ENCODE measurements at regions not wholly inside any gene's neighbourhood (a gene's known extent, or its start where the extent isn't known, plus 50 kb on each side); places are given as distances from the start of the nearest gene placed in this dataset.
"Not testable (repeated sequence)": the region's sequence is repeated elsewhere in the genome, so short reads cannot be mapped to it uniquely, and the experiment has no call there.

- no peak overlapping the region for H2AFZ ChIP-seq (ENCODE audit: low read length)
- no peak overlapping the region for H3K4me2 ChIP-seq (ENCODE audit: low read depth, low read length, poor library complexity, severe bottlenecking)
- H3K27me3 ChIP-seq (ENCODE audit: low read length): no peaks in the 10 kb centered on the region
- H3K4me3 ChIP-seq (ENCODE audit: low read length): no peak overlapping the region
- no peak overlapping the region for H3K27ac ChIP-seq (ENCODE audit: low read length)
- no peaks in the 10 kb centered on the region for H3K9me2 ChIP-seq (replicated peaks; ENCODE audit: insufficient read depth, low read length)
- no peaks in the 10 kb centered on the region for H3K9me3 ChIP-seq (ENCODE audit: low read length)
- no peaks in the 10 kb centered on the region for H4K20me1 ChIP-seq (ENCODE audit: insufficient read depth, low read depth, low read length)
- no peaks in the 10 kb centered on the region for H3K36me3 ChIP-seq (ENCODE audit: insufficient read depth, low read length)
- H3K4me1 ChIP-seq (ENCODE audit: low read length): no peaks in the 10 kb centered on the region
- H3K79me2 ChIP-seq (ENCODE audit: low read length): no peaks in the 10 kb centered on the region
- DNase-seq: no peak
- H3K9ac ChIP-seq (ENCODE audit: low read length): no peak overlapping the region
These were observed 1902.6 kb upstream of the AGA start for GRCh38 chr4:179344861-179345260.

DNA sequence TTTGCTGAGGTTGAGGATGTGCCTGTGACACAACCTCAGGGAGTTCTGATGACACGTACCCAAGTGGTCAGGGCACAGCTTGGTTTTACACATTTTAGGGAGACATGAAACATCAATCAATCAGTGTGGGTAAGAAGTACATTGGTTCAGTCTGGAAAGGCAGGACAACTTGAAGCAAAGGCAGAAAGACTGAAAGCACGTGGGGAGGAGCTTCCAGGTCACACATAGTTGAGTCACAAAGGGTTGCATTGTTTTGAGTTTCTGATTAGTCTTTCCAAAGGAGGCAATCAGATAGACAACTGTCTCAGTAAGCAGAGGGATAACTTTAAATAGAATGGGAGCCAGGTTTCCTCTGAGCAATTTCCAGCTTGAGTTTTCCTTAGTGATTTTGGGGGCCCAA lies 1910.0 kb upstream of the AGA start:
- H3K9ac ChIP-seq (ENCODE audit: low read length): no peak overlapping the region

DNA sequence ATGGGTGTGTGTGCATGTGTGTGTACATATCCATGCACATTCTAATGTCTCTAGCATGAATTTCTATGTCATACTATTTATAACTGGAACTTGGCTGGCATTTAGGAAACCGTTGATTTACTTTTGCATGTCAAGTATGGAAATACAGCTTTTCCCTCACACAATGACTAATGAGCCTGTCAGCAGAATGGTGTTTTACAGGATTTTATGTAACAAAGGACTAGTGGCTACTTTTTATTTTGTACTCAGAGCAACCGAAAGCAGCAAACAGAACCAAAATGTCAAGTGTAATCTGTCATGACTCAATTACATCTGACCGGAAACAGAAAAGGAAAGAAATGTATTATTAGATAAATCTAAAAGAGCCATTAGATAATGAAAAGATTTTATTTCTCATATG lies 1911.5 kb upstream of the AGA start:
- Histone ChIP-seq H3K36me3 (ENCODE audit: insufficient read depth, low read length) (no peaks in the 10 kb centered on the region), H3K27ac (ENCODE audit: low read length) (no peak overlapping the region), H3K79me2 (ENCODE audit: low read length) (no peaks in the 10 kb centered on the region), H4K20me1 (ENCODE audit: insufficient read depth, low read depth, low read length) (no peaks in the 10 kb centered on the region), H3K9me2 (replicated peaks; ENCODE audit: insufficient read depth, low read length) (no peaks in the 10 kb centered on the region), H2AFZ (ENCODE audit: low read length) (no peak overlapping the region), H3K4me3 (ENCODE audit: low read length) (no peak overlapping the region), H3K4me2 (ENCODE audit: low read depth, low read length, poor library complexity, severe bottlenecking) (no peak overlapping the region), H3K9ac (ENCODE audit: low read length) (no peak overlapping the region), H3K4me1 (ENCODE audit: low read length) (no peaks in the 10 kb centered on the region), H3K27me3 (ENCODE audit: low read length) (no peaks in the 10 kb centered on the region), H3K9me3 (ENCODE audit: low read length) (no peaks in the 10 kb centered on the region; the same call in 1 of the 2 replicates)
- DNase-seq: no peak

More for the DNA sequence above, 1910.0 kb upstream of the AGA start:
- no peaks in the 10 kb centered on the region for H3K27me3 ChIP-seq (ENCODE audit: low read length)
- no peak overlapping the region for H3K4me2 ChIP-seq (ENCODE audit: low read depth, low read length, poor library complexity, severe bottlenecking)
- no peaks in the 10 kb centered on the region for H3K79me2 ChIP-seq (ENCODE audit: low read length)
- no peaks in the 10 kb centered on the region for H3K4me1 ChIP-seq (ENCODE audit: low read length)
- no peaks in the 10 kb centered on the region for H3K9me2 ChIP-seq (replicated peaks; ENCODE audit: insufficient read depth, low read length)
- no peak overlapping the region for H3K4me3 ChIP-seq (ENCODE audit: low read length)
- H3K36me3 ChIP-seq (ENCODE audit: insufficient read depth, low read length): no peaks in the 10 kb centered on the region
- no peaks in the 10 kb centered on the region for H4K20me1 ChIP-seq (ENCODE audit: insufficient read depth, low read depth, low read length)
- no peak for DNase-seq
- no peak overlapping the region for H2AFZ ChIP-seq (ENCODE audit: low read length)
- H3K27ac ChIP-seq (ENCODE audit: low read length): no peak overlapping the region
- H3K9me3 ChIP-seq (ENCODE audit: low read length): no peaks in the 10 kb centered on the region; the same call in 1 of the 2 replicates

DNA sequence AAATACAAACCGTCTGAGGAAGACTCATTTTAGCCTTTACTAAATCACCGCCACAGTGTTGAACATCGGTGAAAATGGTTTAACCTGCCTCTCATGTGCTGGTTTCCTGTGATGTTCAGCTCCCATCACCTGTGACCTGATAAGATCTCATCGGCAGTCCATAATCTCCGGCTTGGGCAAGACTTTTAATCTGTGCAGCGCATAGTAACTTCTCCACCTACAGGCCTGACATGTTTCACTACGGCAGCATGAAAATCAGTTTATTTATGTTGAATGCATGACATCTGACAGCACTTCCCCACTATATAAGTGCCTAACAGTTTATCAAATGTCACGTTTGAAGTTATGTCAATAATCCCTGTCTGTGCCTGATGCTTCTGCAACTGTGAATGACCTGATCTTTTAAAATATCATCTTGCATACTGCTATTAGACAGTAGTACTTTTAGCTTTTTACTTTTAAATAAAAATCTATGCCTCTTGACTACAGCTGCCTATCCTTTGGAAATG lies 1919.8 kb upstream of the AGA start:
- Histone ChIP-seq H3K9ac (ENCODE audit: low read length) (no peak overlapping the region), H3K9me2 (replicated peaks; ENCODE audit: insufficient read depth, low read length) (no peaks in the 10 kb centered on the region), H3K79me2 (ENCODE audit: low read length) (no peaks in the 10 kb centered on the region), H3K4me1 (ENCODE audit: low read length) (no peaks in the 10 kb centered on the region), H3K27ac (ENCODE audit: low read length) (no peak overlapping the region), H3K36me3 (ENCODE audit: insufficient read depth, low read length) (no peaks in the 10 kb centered on the region), H2AFZ (ENCODE audit: low read length) (no peak overlapping the region), H3K27me3 (ENCODE audit: low read length) (no peaks in the 10 kb centered on the region), H3K4me2 (ENCODE audit: low read depth, low read length, poor library complexity, severe bottlenecking) (no peak overlapping the region), H4K20me1 (ENCODE audit: insufficient read depth, low read depth, low read length) (no peaks in the 10 kb centered on the region), H3K9me3 (ENCODE audit: low read length) (no peaks in the 10 kb centered on the region), H3K4me3 (ENCODE audit: low read length) (no peak overlapping the region)
- DNase-seq: no peak

DNA sequence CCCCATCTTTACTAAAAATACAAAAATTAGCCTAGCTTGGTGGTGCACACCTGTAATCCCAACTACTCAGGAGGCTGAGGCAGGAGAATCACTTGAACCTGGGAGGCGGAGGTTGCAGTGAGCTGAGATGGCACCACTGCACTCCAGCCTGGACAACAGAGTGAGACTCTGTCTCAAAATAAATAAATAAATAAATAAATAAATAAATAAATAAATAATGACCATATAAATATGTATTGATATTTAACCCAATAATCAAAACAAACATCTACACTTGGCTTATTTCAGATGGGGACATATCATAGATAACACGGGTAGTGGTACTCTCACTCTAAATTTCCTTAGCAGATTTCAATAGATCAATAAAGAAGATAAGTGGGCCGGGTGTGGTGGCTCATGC lies 1923.7 kb upstream of the AGA start:
- not testable (repeated sequence) for H3K9ac ChIP-seq (ENCODE audit: low read length); H3K4me3 ChIP-seq (ENCODE audit: low read length); H3K36me3 ChIP-seq (ENCODE audit: insufficient read depth, low read length); H2AFZ ChIP-seq (ENCODE audit: low read length); H3K9me3 ChIP-seq (ENCODE audit: low read length); H3K9me2 ChIP-seq (replicated peaks; ENCODE audit: insufficient read depth, low read length); H4K20me1 ChIP-seq (ENCODE audit: insufficient read depth, low read depth, low read length); H3K4me2 ChIP-seq (ENCODE audit: low read depth, low read length, poor library complexity, severe bottlenecking); H3K27me3 ChIP-seq (ENCODE audit: low read length); H3K4me1 ChIP-seq (ENCODE audit: low read length); DNase-seq; H3K79me2 ChIP-seq (ENCODE audit: low read length); H3K27ac ChIP-seq (ENCODE audit: low read length)

GRCh38 chr4:179372242-179372641 lies 1930.0 kb upstream of the AGA start:
- H4K20me1 ChIP-seq (ENCODE audit: insufficient read depth, low read depth, low read length): no peaks in the 10 kb centered on the region
- H3K9me3 ChIP-seq (ENCODE audit: low read length): no peaks in the 10 kb centered on the region
- no peak overlapping the region for H3K9ac ChIP-seq (ENCODE audit: low read length)
- no peak overlapping the region for H3K4me3 ChIP-seq (ENCODE audit: low read length)
- no peaks in the 10 kb centered on the region for H3K79me2 ChIP-seq (ENCODE audit: low read length)
- H2AFZ ChIP-seq (ENCODE audit: low read length): no peak overlapping the region
- no peaks in the 10 kb centered on the region for H3K36me3 ChIP-seq (ENCODE audit: insufficient read depth, low read length)
- no peak overlapping the region for H3K27ac ChIP-seq (ENCODE audit: low read length)
- no peaks in the 10 kb centered on the region for H3K27me3 ChIP-seq (ENCODE audit: low read length)
- no peak for DNase-seq
- H3K4me1 ChIP-seq (ENCODE audit: low read length): no peaks in the 10 kb centered on the region
- H3K4me2 ChIP-seq (ENCODE audit: low read depth, low read length, poor library complexity, severe bottlenecking): no peak overlapping the region
- H3K9me2 ChIP-seq (replicated peaks; ENCODE audit: insufficient read depth, low read length): no peaks in the 10 kb centered on the region

- no peak overlapping the region for H3K27ac ChIP-seq (ENCODE audit: low read length)
- no peaks in the 10 kb centered on the region for H3K9me3 ChIP-seq (ENCODE audit: low read length)
- H3K27me3 ChIP-seq (ENCODE audit: low read length): no peaks in the 10 kb centered on the region
- no peaks in the 10 kb centered on the region for H3K79me2 ChIP-seq (ENCODE audit: low read length)
- no peaks in the 10 kb centered on the region for H3K9me2 ChIP-seq (replicated peaks; ENCODE audit: insufficient read depth, low read length)
- no peak overlapping the region for H3K4me2 ChIP-seq (ENCODE audit: low read depth, low read length, poor library complexity, severe bottlenecking)
- no peaks in the 10 kb centered on the region for H3K36me3 ChIP-seq (ENCODE audit: insufficient read depth, low read length)
- H3K4me3 ChIP-seq (ENCODE audit: low read length): no peak overlapping the region
- DNase-seq: no peak
- H4K20me1 ChIP-seq (ENCODE audit: insufficient read depth, low read depth, low read length): no peaks in the 10 kb centered on the region
- no peak overlapping the region for H2AFZ ChIP-seq (ENCODE audit: low read length)
- H3K4me1 ChIP-seq (ENCODE audit: low read length): no peaks in the 10 kb centered on the region
- H3K9ac ChIP-seq (ENCODE audit: low read length): no peak overlapping the region
These were observed 1930.5 kb upstream of the AGA start for GRCh38 chr4:179372746-179373145.

GRCh38 chr4:179378847-179379246 lies 1936.6 kb upstream of the AGA start:
- H3K9me3 ChIP-seq (ENCODE audit: low read length); H2AFZ ChIP-seq (ENCODE audit: low read length); H3K4me2 ChIP-seq (ENCODE audit: low read depth, low read length, poor library complexity, severe bottlenecking); H3K4me3 ChIP-seq (ENCODE audit: low read length); H3K27ac ChIP-seq (ENCODE audit: low read length); H3K4me1 ChIP-seq (ENCODE audit: low read length); H3K9ac ChIP-seq (ENCODE audit: low read length); DNase-seq; H3K27me3 ChIP-seq (ENCODE audit: low read length); H3K36me3 ChIP-seq (ENCODE audit: insufficient read depth, low read length); H3K79me2 ChIP-seq (ENCODE audit: low read length); H4K20me1 ChIP-seq (ENCODE audit: insufficient read depth, low read depth, low read length); H3K9me2 ChIP-seq (replicated peaks; ENCODE audit: insufficient read depth, low read length): not testable (repeated sequence)

DNA sequence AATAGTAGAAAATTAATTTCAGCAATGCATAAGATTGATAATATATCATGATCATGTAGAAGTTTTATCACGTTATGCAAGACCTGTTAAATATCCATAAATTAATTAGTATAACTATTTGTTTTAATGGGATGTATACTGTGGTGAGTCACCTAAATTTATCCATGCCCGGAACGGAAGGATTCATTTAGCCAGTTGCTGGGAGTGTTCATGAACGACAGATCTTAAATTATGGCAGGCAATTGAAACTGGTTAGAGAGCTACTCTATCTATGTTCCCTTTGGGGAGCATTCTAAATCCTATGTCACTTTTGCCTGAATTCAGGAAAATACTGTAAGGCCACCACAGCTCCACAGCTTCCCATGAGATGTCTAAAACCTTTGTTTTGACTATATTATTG lies 1950.5 kb upstream of the AGA start:
- no peak for DNase-seq
- Histone ChIP-seq H3K36me3 (ENCODE audit: insufficient read depth, low read length) (no peaks in the 10 kb centered on the region), H3K79me2 (ENCODE audit: low read length) (no peaks in the 10 kb centered on the region), H3K27me3 (ENCODE audit: low read length) (no peaks in the 10 kb centered on the region), H3K27ac (ENCODE audit: low read length) (no peak overlapping the region), H3K9me3 (ENCODE audit: low read length) (no peaks in the 10 kb centered on the region), H3K9ac (ENCODE audit: low read length) (no peak overlapping the region), H3K9me2 (replicated peaks; ENCODE audit: insufficient read depth, low read length) (no peaks in the 10 kb centered on the region), H3K4me1 (ENCODE audit: low read length) (no peaks in the 10 kb centered on the region), H3K4me3 (ENCODE audit: low read length) (no peak overlapping the region), H3K4me2 (ENCODE audit: low read depth, low read length, poor library complexity, severe bottlenecking) (no peak overlapping the region), H4K20me1 (ENCODE audit: insufficient read depth, low read depth, low read length) (no peaks in the 10 kb centered on the region), H2AFZ (ENCODE audit: low read length) (no peak overlapping the region)
